GM12878 (cell line): ENCODE measurements at regions not wholly inside any gene's neighbourhood (a gene's known extent, or its start where the extent isn't known, plus 50 kb on each side); places are given as distances from the start of the nearest gene placed in this dataset.
A peak's percentile ranks its signal among the peaks of the same experiment; 100 is the strongest.

Experiments used
- ATAC-seq: fragments of 200-7000 bp; cut with Tn5 transposase; 3 replicates; pipeline ENCODE4 v1.9.1; 2020; ENCODE audit warnings: mild to moderate bottlenecking, moderate library complexity
- BruUV-seq: library from RNA; stranded (reverse); fragments of 400-500 nt; replicated peaks from 2 replicates; lab custom pipeline; 2021; lab: Mats Ljungman, UMichigan
- CTCF ChIA-PET: fragments of 300-600 bp; sonication (Branson Sonifier 250); formaldehyde crosslinking; extraction: SDS; loops from one replicate; lab custom pipeline; 2021; ENCODE audit warnings: inconsistent platforms; lab: Yijun Ruan, JAX
- POLR2A ChIA-PET: fragments of 350-600 bp; formaldehyde crosslinking; extraction: SDS; loops from one replicate; lab custom pipeline; 2021; ENCODE audit warnings: inconsistent platforms; lab: Charles Lee
- RAD21 ChIA-PET: fragments of 300-600 bp; sonication (Branson Sonifier 250); formaldehyde crosslinking; loops from one replicate; lab custom pipeline; 2023; ENCODE audit warnings: antibody characterized with exemption; ENCODE audit not compliant: unreplicated experiment; lab: Charles Lee
- SMC1A ChIA-PET: fragments of 300-600 bp; sonication (Branson Sonifier 250); formaldehyde crosslinking; loops from one replicate; lab custom pipeline; 2023; ENCODE audit not compliant: unreplicated experiment, uncharacterized antibody; lab: Charles Lee
- DNase-seq: peaks from one replicate; pipeline ENCODE4 v3.0.0-alpha.2; 2011; ENCODE audit warnings: low read depth, low spot score
- FAIRE-seq: peaks from 3 replicates; lab custom pipeline; 2011; peaks lifted over from hg19 to GRCh38; lab: Jason Lieb, UNC
- H2AFZ ChIP-seq: 2 replicates; pipeline ENCODE4 v1.6.0; 2011; ENCODE audit warnings: low read depth, low read length, control low read depth; ENCODE audit not compliant: control insufficient read depth
- H3K27ac ChIP-seq: 2 replicates; pipeline ENCODE4 v1.5.1; 2011; ENCODE audit warnings: control low read depth; ENCODE audit not compliant: control insufficient read depth, insufficient read depth
- H3K27me3 ChIP-seq, 2 experiments: replicated peaks in 1 of 2; 2 replicates each; pipeline versions ENCODE4 v1.6.0 to v1.6.1; 2011; ENCODE audit warnings: low read length in 1 of 2; ENCODE audit not compliant: control insufficient read depth in 2 of 2, insufficient read depth in 2 of 2
- H3K36me3 ChIP-seq, 2 experiments: 2 replicates each; pipeline ENCODE4 v1.5.1; 2011; ENCODE audit warnings: low read length in 1 of 2; ENCODE audit not compliant: control insufficient read depth in 2 of 2, insufficient read depth in 2 of 2
- H3K4me1 ChIP-seq: 2 replicates; pipeline ENCODE4 v1.6.1; 2011; ENCODE audit warnings: mild to moderate bottlenecking, low read length, moderate library complexity, mixed read lengths; ENCODE audit not compliant: control insufficient read depth, insufficient read depth
- H3K4me2 ChIP-seq: 2 replicates; pipeline ENCODE4 v1.6.0; 2011; ENCODE audit warnings: control low read depth; ENCODE audit not compliant: control insufficient read depth, insufficient read depth
- H3K4me3 ChIP-seq: fragments of 200-600 bp; sonication (generic); 2 replicates; pipeline ENCODE4 v1.5.1; 2016
- H3K79me2 ChIP-seq: 2 replicates; pipeline ENCODE4 v1.6.0; 2011; ENCODE audit warnings: low read length; ENCODE audit not compliant: control insufficient read depth, insufficient read depth
- H3K9ac ChIP-seq: 2 replicates; pipeline ENCODE4 v1.8.0; 2011; ENCODE audit warnings: low read length, control low read depth, mixed read lengths; ENCODE audit not compliant: control insufficient read depth, insufficient read depth
- H3K9me3 ChIP-seq: replicated peaks from 3 replicates; pipeline ENCODE4 v1.5.1; 2011; ENCODE audit warnings: mild to moderate bottlenecking, low read length; ENCODE audit not compliant: control insufficient read depth, insufficient read depth
- H4K20me1 ChIP-seq: 2 replicates; pipeline ENCODE4 v1.6.0; 2011; ENCODE audit not compliant: control insufficient read depth, insufficient read depth
- ATF2 ChIP-seq: IDR thresholded peaks from 2 replicates; pipeline ENCODE4 v1.6.1; 2012; ENCODE audit warnings: low read length, inconsistent platforms
- BACH1 ChIP-seq: fragments of 450-650 bp; IDR thresholded peaks from 2 replicates; pipeline ENCODE4 v1.6.1; 2017; ENCODE audit warnings: mild to moderate bottlenecking, borderline replicate concordance
- CHD1 ChIP-seq: IDR thresholded peaks from 2 replicates; pipeline ENCODE4 v1.6.1; 2012; ENCODE audit warnings: low read depth, low read length, improper control_type of control experiment
- E4F1 ChIP-seq: fragments of 450-650 bp; IDR thresholded peaks from 2 replicates; pipeline ENCODE4 v1.6.1; 2018; ENCODE audit warnings: borderline replicate concordance, mild to moderate bottlenecking; ENCODE audit not compliant: partially characterized antibody
- EP300 ChIP-seq, 2 experiments: fragments of 150-350 bp in 1 of 2; IDR thresholded peaks; 2 replicates each; pipeline ENCODE4 v1.6.1; 2011 to 2012; ENCODE audit warnings: low read depth in 2 of 2, low read length in 2 of 2, borderline replicate concordance in 1 of 2, improper control_type of control experiment in 1 of 2, inconsistent platforms in 1 of 2; ENCODE audit not compliant: control insufficient read depth in 1 of 2
- HDAC6 ChIP-seq: fragments of 200-600 bp; sonication (generic); IDR thresholded peaks from one replicate; pipeline ENCODE4 v1.8.0; 2017; ENCODE audit warnings: antibody characterized with exemption; ENCODE audit not compliant: unreplicated experiment
- MYC ChIP-seq: IDR thresholded peaks from 2 replicates; pipeline ENCODE4 v1.6.1; 2011; ENCODE audit warnings: mild to moderate bottlenecking, low read length, moderate library complexity, inconsistent platforms; ENCODE audit not compliant: insufficient read depth, insufficient replicate concordance, insufficient read length, severe bottlenecking
- NFIC ChIP-seq: IDR thresholded peaks from 2 replicates; pipeline ENCODE4 v1.6.1; 2012; ENCODE audit warnings: low read depth, mild to moderate bottlenecking, inconsistent platforms, low read length, moderate library complexity
- RCOR1 ChIP-seq: conservative IDR thresholded peaks from 2 replicates; pipeline ENCODE4 v1.6.1; 2012; ENCODE audit warnings: low read depth, low read length, improper control_type of control experiment
- SUPT20H ChIP-seq: IDR thresholded peaks from 2 replicates; pipeline ENCODE4 v1.6.1; 2011; ENCODE audit warnings: low read depth, mild to moderate bottlenecking, low read length, moderate library complexity, borderline replicate concordance; ENCODE audit not compliant: control insufficient read depth
- TCF12 ChIP-seq: IDR thresholded peaks from 2 replicates; pipeline ENCODE4 v1.6.1; 2011; ENCODE audit warnings: low read depth, mild to moderate bottlenecking, low read length
- TCF3 ChIP-seq: IDR thresholded peaks from 2 replicates; pipeline ENCODE4 v1.6.1; 2012; ENCODE audit warnings: low read depth, mild to moderate bottlenecking, low read length, borderline replicate concordance; ENCODE audit not compliant: insufficient read depth
- TCF7 ChIP-seq: IDR thresholded peaks from 2 replicates; pipeline ENCODE4 v1.6.1; 2014; ENCODE audit warnings: antibody characterized with exemption, borderline replicate concordance
- YY1 ChIP-seq: IDR thresholded peaks from 2 replicates; pipeline ENCODE4 v1.6.1; 2011; ENCODE audit warnings: low read depth, mild to moderate bottlenecking, low read length
- WGBS: methylation state at CpG from one replicate; pipeline ENCODE4 v1.1.6; 2016; ENCODE audit warnings: low lambda C conversion rate; ENCODE audit not compliant: insufficient replicate concordance, insufficient coverage; ENCODE audit errors: missing lambda C conversion rate; 5-methylcytosine and 5-hydroxymethylcytosine counted together
- in situ Hi-C: fragments of 300-500 bp; cut with MboI; formaldehyde crosslinking; loops from 9 replicates; pipeline ENCODE4 v1.14.3; 2018; ENCODE audit warnings: mixed read lengths
- intact Hi-C: fragments of 100-400 bp; cut with micrococcal nuclease; formaldehyde crosslinking; loops from one replicate; pipeline ENCODE4 v1.14.2; 2022; ENCODE audit not compliant: unreplicated experiment
- TF ChIP-seq, protein P1 (sequence below): fragments of 450-650 bp; formaldehyde crosslinking; IDR thresholded peaks from 2 replicates; pipeline ENCODE4 v1.4.0; 2020; ENCODE audit warnings: mild to moderate bottlenecking, moderate library complexity

GRCh38 chr13:87554045-87554444, 117.1 kb upstream of the SLITRK5 start (continued):
- TF ChIP-seq, protein P1, sequence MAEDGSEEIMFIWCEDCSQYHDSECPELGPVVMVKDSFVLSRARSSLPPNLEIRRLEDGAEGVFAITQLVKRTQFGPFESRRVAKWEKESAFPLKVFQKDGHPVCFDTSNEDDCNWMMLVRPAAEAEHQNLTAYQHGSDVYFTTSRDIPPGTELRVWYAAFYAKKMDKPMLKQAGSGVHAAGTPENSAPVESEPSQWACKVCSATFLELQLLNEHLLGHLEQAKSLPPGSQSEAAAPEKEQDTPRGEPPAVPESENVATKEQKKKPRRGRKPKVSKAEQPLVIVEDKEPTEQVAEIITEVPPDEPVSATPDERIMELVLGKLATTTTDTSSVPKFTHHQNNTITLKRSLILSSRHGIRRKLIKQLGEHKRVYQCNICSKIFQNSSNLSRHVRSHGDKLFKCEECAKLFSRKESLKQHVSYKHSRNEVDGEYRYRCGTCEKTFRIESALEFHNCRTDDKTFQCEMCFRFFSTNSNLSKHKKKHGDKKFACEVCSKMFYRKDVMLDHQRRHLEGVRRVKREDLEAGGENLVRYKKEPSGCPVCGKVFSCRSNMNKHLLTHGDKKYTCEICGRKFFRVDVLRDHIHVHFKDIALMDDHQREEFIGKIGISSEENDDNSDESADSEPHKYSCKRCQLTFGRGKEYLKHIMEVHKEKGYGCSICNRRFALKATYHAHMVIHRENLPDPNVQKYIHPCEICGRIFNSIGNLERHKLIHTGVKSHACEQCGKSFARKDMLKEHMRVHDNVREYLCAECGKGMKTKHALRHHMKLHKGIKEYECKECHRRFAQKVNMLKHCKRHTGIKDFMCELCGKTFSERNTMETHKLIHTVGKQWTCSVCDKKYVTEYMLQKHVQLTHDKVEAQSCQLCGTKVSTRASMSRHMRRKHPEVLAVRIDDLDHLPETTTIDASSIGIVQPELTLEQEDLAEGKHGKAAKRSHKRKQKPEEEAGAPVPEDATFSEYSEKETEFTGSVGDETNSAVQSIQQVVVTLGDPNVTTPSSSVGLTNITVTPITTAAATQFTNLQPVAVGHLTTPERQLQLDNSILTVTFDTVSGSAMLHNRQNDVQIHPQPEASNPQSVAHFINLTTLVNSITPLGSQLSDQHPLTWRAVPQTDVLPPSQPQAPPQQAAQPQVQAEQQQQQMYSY (CRISPR knock-in tag) = no peak
- TF ChIP-seq HDAC6 = no peak
- no peak for TF ChIP-seq RCOR1
- peak in 1 of 2 experiments; percentile 24; a peak in 1 of 4 replicates for TF ChIP-seq EP300 (IDR thresholded peaks at IDR 0.05; ENCODE audit: borderline replicate concordance in 1 of 2, control insufficient read depth in 1 of 2, low read depth in 2 of 2, low read length in 2 of 2)
- no peak for TF ChIP-seq SUPT20H
- TF ChIP-seq, all 136 proteins: peak for 8

- CTCF ChIA-PET = interaction anchor here (1.0 to 1.3 kb wide), 3 partner anchors 9 to 59 kb away, joined by 3 to 5 read pairs (median 3); no protein-coding TSS in a partner anchor
- ATAC-seq = no peak
- no peak overlapping the region for H2AFZ ChIP-seq
- TF ChIP-seq BACH1 (no peak), MYC (no peak), ATF2 (no peak), E4F1 (no peak), NFIC (no peak), TCF7 (no peak), TCF3 (no peak), CHD1 (no peak), TCF12 (no peak), YY1 (no peak)
Observed at GRCh38 chr13:87557788-87558187, 113.4 kb upstream of the SLITRK5 start.

More at GRCh38 chr13:87557788-87558187, 113.4 kb upstream of the SLITRK5 start:
- H4K20me1 ChIP-seq = no peaks in the 10 kb centered on the region
- no peak overlapping the region for H3K9ac ChIP-seq
- in situ Hi-C loops = no loop called here
- FAIRE-seq = no peak
- no peak overlapping the region for H3K4me2 ChIP-seq
- no peak overlapping the region for H3K27ac ChIP-seq
- no peaks in the 10 kb centered on the region for H3K36me3 ChIP-seq
- intact Hi-C loops = no loop called here
- ChIA-PET RAD21 (interaction anchor here (1.0 to 6.0 kb wide), 2 partner anchors 19 to 21 kb away, joined by 3 to 34 read pairs; no protein-coding TSS in a partner anchor), SMC1A (interaction anchor here (0.9 to 6.9 kb wide), 3 partner anchors 12 to 108 kb away, joined by 3 to 62 read pairs (median 6); no protein-coding TSS in a partner anchor), POLR2A (interaction anchor here (0.8 kb wide), 1 partner anchor 21 kb away, joined by 4 read pairs; no protein-coding TSS in a partner anchor)
- no peaks in the 10 kb centered on the region for H3K9me3 ChIP-seq
- DNase-seq = no peak
- BruUV-seq = no TSS peak
- no peaks in the 10 kb centered on the region for H3K27me3 ChIP-seq
- H3K4me1 ChIP-seq = no peaks in the 10 kb centered on the region
- 2% methylated on average over 2 of the region's 2 CpGs for WGBS
- H3K79me2 ChIP-seq = no peaks in the 10 kb centered on the region
- H3K4me3 ChIP-seq = no peak overlapping the region
